Cardiac fibroblast (primary cell): ENCODE measurements at regions not wholly inside any gene's neighbourhood (a gene's known extent, or its start where the extent isn't known, plus 50 kb on each side); places are given as distances from the start of the nearest gene placed in this dataset.

Experiments used
- DNase-seq, 2 donors: peaks; one replicate each; pipeline versions ENCODE4 v3.0.0 to v3.0.0-alpha.2; 2010; ENCODE audit warnings: low read depth in 2 of 2
- H3K4me3 ChIP-seq, 2 donors: replicated peaks in 1 of 2; 1 replicate in 1 of 2; 2 replicates in 1 of 2; pipeline ENCODE4 v1.5.1; 2011; ENCODE audit warnings: low read depth in 2 of 2, low read length in 2 of 2, mild to moderate bottlenecking in 2 of 2, moderate library complexity in 1 of 2
- TF ChIP-seq, protein P1 (sequence below): IDR thresholded peaks from one replicate; pipeline ENCODE4 v1.5.1; 2011; ENCODE audit warnings: low read depth, mild to moderate bottlenecking, low read length, inconsistent platforms

DNA sequence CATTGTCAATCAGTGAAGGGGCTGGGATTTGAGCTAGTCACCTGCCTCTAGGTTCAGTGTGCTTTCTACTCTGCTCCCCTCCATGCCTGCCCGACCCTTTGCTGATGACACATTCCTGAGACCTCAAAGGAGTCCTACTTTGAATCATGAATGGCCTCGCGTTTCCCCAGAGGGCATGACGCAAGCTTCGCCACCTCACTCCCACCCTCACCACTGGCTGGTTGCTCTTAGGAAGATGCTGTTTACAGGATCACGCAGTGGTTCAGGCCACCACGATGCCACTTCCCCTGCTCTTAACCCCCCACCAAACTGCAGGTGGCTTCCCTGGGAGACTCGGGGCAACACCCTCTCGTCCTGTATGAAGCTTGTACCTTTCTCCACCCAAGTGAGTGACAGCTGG lies 62.9 kb upstream of the B3GAT1 start:
- TF ChIP-seq, protein P1, sequence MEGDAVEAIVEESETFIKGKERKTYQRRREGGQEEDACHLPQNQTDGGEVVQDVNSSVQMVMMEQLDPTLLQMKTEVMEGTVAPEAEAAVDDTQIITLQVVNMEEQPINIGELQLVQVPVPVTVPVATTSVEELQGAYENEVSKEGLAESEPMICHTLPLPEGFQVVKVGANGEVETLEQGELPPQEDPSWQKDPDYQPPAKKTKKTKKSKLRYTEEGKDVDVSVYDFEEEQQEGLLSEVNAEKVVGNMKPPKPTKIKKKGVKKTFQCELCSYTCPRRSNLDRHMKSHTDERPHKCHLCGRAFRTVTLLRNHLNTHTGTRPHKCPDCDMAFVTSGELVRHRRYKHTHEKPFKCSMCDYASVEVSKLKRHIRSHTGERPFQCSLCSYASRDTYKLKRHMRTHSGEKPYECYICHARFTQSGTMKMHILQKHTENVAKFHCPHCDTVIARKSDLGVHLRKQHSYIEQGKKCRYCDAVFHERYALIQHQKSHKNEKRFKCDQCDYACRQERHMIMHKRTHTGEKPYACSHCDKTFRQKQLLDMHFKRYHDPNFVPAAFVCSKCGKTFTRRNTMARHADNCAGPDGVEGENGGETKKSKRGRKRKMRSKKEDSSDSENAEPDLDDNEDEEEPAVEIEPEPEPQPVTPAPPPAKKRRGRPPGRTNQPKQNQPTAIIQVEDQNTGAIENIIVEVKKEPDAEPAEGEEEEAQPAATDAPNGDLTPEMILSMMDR = no peak
- DNase-seq = no peak
- H3K4me3 ChIP-seq = no peak overlapping the region

DNA sequence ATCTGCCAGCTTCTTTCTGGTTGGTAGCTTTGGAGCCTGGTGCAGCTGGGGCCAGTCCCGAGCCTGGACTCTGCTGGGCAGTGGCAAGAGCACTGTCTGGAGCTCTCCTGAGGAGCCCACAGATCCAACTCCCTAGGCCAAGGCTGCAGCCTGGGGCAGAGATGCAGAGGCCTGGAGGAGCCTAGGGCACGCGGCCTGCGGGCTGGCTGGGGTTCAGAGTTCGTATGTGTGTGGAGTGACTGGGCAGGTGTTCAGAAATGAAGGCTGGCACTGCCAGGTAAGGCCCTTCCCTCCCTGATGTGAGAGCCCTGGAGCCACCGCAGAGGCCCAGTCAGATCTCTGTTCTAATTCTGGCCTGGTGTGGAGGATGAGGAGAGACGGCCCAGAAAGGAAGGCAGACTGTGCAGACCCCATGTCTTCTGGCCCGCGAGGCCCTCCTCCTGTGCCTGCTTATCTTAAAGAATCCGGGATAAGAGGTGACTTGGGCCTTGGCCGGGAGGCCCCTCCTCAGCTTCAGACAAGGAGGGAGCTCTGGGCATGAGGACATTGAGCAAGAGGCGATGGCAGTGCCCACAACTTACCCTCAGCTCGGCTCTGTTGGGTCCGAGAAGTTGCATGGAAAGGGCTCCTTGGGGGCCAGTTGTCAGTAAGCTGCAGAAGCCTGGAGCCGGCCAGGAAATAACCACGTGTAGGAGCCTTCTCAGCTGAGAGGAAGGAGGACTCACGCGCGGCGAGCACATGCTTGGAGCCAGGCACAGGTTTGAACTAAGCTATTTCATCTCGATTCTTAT lies 62.2 kb upstream of the B3GAT1 start:
- H3K4me3 ChIP-seq = no peak overlapping the region
- TF ChIP-seq, protein P1 = no peak
- DNase-seq = no peak

DNA sequence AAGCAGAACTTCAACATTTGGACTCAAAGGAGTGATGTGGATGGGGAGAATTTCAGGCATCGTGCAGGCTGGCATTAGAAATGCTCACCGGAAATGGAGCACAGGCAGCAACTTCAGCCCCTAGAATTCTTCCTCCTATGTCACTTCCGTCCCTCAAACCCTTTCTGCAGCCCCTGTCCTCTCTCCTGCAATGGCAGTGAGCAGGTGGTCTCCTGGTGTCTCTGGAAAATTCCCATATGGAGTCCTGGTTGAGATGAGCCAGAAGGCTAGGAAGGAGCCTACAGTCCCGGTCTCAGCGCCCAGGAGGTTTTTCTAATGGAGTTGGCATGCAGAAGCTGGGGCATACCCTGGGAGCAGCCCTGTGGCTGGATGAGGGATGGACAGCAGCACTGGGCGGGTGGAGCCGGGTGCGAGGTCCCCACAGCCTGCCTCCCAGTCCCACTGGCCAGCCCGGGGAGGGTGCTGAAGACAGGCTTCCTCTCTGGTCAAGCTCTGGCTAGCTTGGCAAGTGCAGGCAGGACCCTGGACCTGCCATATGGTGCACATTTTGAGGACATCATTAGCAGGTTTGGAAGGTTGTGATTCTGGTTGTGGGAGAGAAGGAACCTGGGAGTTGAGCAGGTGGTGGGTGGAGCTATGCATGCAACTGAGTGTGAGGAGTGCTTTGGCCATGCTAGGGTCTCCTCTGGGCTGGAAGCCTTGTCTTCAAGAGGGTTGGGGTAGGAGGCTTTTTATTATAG lies 59.8 kb upstream of the B3GAT1 start:
- no peak overlapping the region for H3K4me3 ChIP-seq
- no peak for DNase-seq
- TF ChIP-seq, protein P1 = no peak

DNA sequence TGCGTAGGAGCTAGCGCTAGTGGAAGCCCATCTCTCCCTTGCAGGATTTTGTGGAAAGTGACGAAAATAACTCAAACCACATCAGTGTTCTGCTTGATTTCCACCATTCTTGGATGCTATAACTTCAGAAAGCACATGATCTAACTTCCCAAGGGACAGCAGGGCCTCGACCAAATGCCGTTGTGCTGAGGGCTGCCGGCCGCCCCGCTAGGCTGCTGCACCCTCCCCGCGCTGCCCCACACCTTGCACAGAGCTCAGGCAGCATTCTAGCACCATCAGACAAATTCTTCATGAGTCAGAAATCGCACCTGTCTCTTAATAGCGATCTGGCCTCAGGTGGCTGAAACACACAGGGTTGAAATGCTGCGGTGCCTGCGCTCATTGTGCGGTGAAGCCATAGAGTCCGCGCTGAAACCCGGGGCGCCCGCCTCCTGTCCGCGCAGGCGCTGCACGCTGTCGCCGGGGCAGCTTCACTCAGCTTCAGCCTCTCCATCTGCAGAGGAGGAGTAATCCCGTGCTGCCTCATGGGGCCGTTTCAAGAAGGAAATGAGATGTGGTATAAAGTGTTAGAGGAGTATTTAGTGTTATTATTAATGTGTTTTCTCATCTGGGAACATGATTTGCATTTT lies 59.2 kb upstream of the B3GAT1 start:
- no peak for DNase-seq
- TF ChIP-seq, protein P1 = no peak
- no peak overlapping the region for H3K4me3 ChIP-seq

DNA sequence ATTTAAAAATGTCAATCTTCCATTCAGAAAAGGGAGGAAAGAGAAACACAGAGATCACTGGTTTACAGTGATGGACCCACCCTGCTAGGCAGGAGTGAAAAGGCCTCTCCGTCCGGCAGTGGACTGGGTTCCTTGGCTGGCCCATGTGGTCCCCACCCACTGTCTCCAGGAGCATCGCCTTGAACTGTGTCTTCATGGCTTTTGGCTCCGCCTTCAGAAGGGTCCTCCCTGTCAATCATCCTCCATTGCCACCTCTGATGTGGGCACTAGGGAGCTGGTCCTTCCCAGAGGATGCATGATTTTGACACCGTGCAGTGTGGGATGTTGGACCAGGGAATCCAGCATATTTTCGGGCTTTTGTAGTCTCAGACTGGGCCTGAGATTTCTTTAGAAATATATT lies 58.2 kb upstream of the B3GAT1 start:
- TF ChIP-seq, protein P1 = no peak
- DNase-seq = no peak
- no peak overlapping the region for H3K4me3 ChIP-seq

DNA sequence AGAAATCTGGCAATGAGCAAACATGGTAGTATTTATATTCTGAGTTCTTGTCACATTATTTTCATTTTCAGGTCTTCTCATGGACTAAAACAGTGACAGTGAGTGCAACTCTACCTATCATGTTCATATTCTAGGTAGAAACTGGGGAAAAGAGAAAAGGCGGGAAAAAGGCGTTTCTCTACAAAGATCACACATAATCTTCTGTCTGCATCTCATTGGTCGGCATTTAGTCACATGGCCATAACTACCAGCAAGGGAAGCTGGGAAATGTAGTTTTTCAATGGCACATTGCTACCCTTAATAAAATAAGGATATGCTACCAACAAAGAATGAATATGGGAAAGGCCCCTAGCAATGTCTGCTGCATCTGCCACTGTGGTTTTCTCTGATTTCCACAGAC lies 57.6 kb upstream of the B3GAT1 start:
- peak in 1 of 2 donors; percentile 4 for DNase-seq
- TF ChIP-seq, protein P1 = no peak
- no peak overlapping the region for H3K4me3 ChIP-seq
